A673 (cell line): ENCODE measurements at regions not wholly inside any gene's neighbourhood (a gene's known extent, or its start where the extent isn't known, plus 50 kb on each side); places are given as distances from the start of the nearest gene placed in this dataset.

ENCODE experiments used
- BruUV-seq: library from RNA; stranded (reverse); fragments of 400-500 nt; replicated peaks from 2 replicates; lab custom pipeline; 2021; lab: Mats Ljungman, UMichigan
- CTCF ChIA-PET: fragments of 300-600 bp; sonication (Branson Sonifier 250); formaldehyde crosslinking; loops from one replicate; lab custom pipeline; 2022; ENCODE audit warnings: antibody characterized with exemption; lab: Charles Lee
- POLR2A ChIA-PET: fragments of 300-600 bp; sonication (Branson Sonifier 250); formaldehyde crosslinking; loops from one replicate; lab custom pipeline; 2022; ENCODE audit warnings: antibody characterized with exemption; ENCODE audit not compliant: low non-redundant PET; lab: Charles Lee
- DNase-seq: peaks from one replicate; pipeline ENCODE4 v3.0.0-alpha.2; 2015; ENCODE audit warnings: low spot score
- H3K27ac ChIP-seq: fragments of 200-600 bp; sonication (generic); 2 replicates; pipeline ENCODE4 v1.5.1; 2016; ENCODE audit warnings: mixed run types, low read depth, mild to moderate bottlenecking, mixed read lengths, antibody characterized with exemption, low read length; ENCODE audit not compliant: poor library complexity, severe bottlenecking
- H3K27me3 ChIP-seq: fragments of 200-600 bp; sonication (generic); replicated peaks from 2 replicates; pipeline ENCODE4 v1.6.1; 2017; ENCODE audit warnings: mixed run types, low read depth, mild to moderate bottlenecking, mixed read lengths, antibody characterized with exemption, low read length; ENCODE audit not compliant: insufficient read depth, poor library complexity
- H3K36me3 ChIP-seq: fragments of 200-600 bp; sonication (generic); 2 replicates; pipeline ENCODE4 v1.6.1; 2016; ENCODE audit warnings: mixed run types, mild to moderate bottlenecking, mixed read lengths, antibody characterized with exemption, low read length; ENCODE audit not compliant: insufficient read depth, poor library complexity, severe bottlenecking
- H3K4me1 ChIP-seq: fragments of 200-600 bp; sonication (generic); 2 replicates; pipeline ENCODE4 v1.6.1; 2017; ENCODE audit warnings: mixed run types, mild to moderate bottlenecking, mixed read lengths, antibody characterized with exemption, low read length; ENCODE audit not compliant: insufficient read depth, poor library complexity, severe bottlenecking
- H3K4me3 ChIP-seq: fragments of 200-600 bp; sonication (generic); 2 replicates; pipeline ENCODE4 v1.5.1; 2016; ENCODE audit warnings: low read depth, mixed run types, mild to moderate bottlenecking, mixed read lengths, low read length; ENCODE audit not compliant: poor library complexity, severe bottlenecking
- H3K9me3 ChIP-seq: fragments of 200-600 bp; sonication (generic); 2 replicates; pipeline ENCODE4 v1.6.1; 2016; ENCODE audit warnings: mixed run types, low read depth, mild to moderate bottlenecking, mixed read lengths, antibody characterized with exemption, low read length; ENCODE audit not compliant: poor library complexity, severe bottlenecking
- CTCF ChIP-seq: fragments of 300-800, 200-600 bp; sonication (generic); conservative IDR thresholded peaks from 2 replicates; pipeline ENCODE4 v1.5.1; 2017; ENCODE audit warnings: low read depth, mild to moderate bottlenecking, antibody characterized with exemption, low read length, moderate library complexity, mixed read lengths
- EZH2 ChIP-seq: fragments of 200-600 bp; sonication (generic); IDR thresholded peaks from 2 replicates; pipeline ENCODE4 v1.6.1; 2017; ENCODE audit warnings: borderline replicate concordance, low read depth, mild to moderate bottlenecking, mixed read lengths, antibody characterized with exemption, low read length; ENCODE audit not compliant: poor library complexity, severe bottlenecking
- intact Hi-C: fragments of 100-400 bp; cut with micrococcal nuclease; formaldehyde crosslinking; loops from one replicate; pipeline ENCODE4 v1.10.0; 2022; ENCODE audit not compliant: unreplicated experiment

GRCh38 chr9:106146066-106146840 lies 451.9 kb downstream of the TMEM38B start:
- intact Hi-C loops: no loop called here
- TF ChIP-seq EZH2 (no peak), CTCF (no peak)
- ChIA-PET CTCF (no interaction called here), POLR2A (no interaction called here)
- BruUV-seq: no TSS peak
- H3K27ac ChIP-seq: no peak overlapping the region
- H3K4me1 ChIP-seq: no peaks in the 10 kb centered on the region
- peaks cover 9% of the 10 kb centered on the region for H3K9me3 ChIP-seq
- no peaks in the 10 kb centered on the region for H3K36me3 ChIP-seq
- no peaks in the 10 kb centered on the region for H3K27me3 ChIP-seq
- H3K4me3 ChIP-seq: no peak overlapping the region
- no peak for DNase-seq

GRCh38 chr9:106146886-106147285 lies 452.5 kb downstream of the TMEM38B start:
- no peaks in the 10 kb centered on the region for H3K36me3 ChIP-seq
- H3K4me1 ChIP-seq: no peaks in the 10 kb centered on the region
- no peak overlapping the region for H3K4me3 ChIP-seq
- BruUV-seq: no TSS peak
- DNase-seq: no peak
- peaks cover 9% of the 10 kb centered on the region for H3K9me3 ChIP-seq
- no peak for TF ChIP-seq CTCF
- no peak for TF ChIP-seq EZH2
- no peaks in the 10 kb centered on the region for H3K27me3 ChIP-seq
- no peak overlapping the region for H3K27ac ChIP-seq
- intact Hi-C loops: no loop called here
- CTCF ChIA-PET: no interaction called here
- POLR2A ChIA-PET: no interaction called here

- Histone ChIP-seq H3K27me3 (no peaks in the 10 kb centered on the region), H3K9me3 (no peaks in the 10 kb centered on the region), H3K4me1 (no peaks in the 10 kb centered on the region), H3K36me3 (no peaks in the 10 kb centered on the region), H3K4me3 (no peak overlapping the region), H3K27ac (no peak overlapping the region)
- ChIA-PET CTCF (no interaction called here), POLR2A (no interaction called here)
- TF ChIP-seq CTCF: no peak
- TF ChIP-seq EZH2: no peak
- DNase-seq: no peak
- intact Hi-C loops: no loop called here
- no TSS peak for BruUV-seq
Observed at GRCh38 chr9:106149956-106150355, 455.6 kb downstream of the TMEM38B start.
